Gastroesophageal sphincter (tissue), 4 donors: ENCODE measurements at regions not wholly inside any gene's neighbourhood (a gene's known extent, or its start where the extent isn't known, plus 50 kb on each side); places are given as distances from the start of the nearest gene placed in this dataset.

Source experiments
- ATAC-seq: fragments of 150-250 bp; one replicate; pipeline ENCODE4 v1.9.1; 2016; ENCODE audit warnings: mild to moderate bottlenecking, moderate library complexity
- H3K27ac ChIP-seq, 4 donors: fragments of 200-600 bp; sonication (generic) in 3 of 4; 1 replicate in 3 of 4; 2 replicates in 1 of 4; pipeline ENCODE4 v1.5.1; 2016 to 2019
- H3K27me3 ChIP-seq: fragments of 200-600 bp; sonication (generic); one replicate; pipeline ENCODE4 v1.5.1; 2019
- H3K36me3 ChIP-seq, 2 donors: fragments of 200-600 bp; sonication (generic); one replicate each; pipeline ENCODE4 v1.5.1; 2019; ENCODE audit warnings: control low read depth in 1 of 2
- H3K4me1 ChIP-seq, 3 donors: fragments of 200-600 bp; sonication (generic); 1 replicate in 2 of 3; 2 replicates in 1 of 3; pipeline ENCODE4 v1.5.1; 2016 to 2019; ENCODE audit warnings: control low read depth in 2 of 3
- H3K4me3 ChIP-seq, 2 donors: fragments of 200-600 bp; sonication (generic); one replicate each; pipeline ENCODE4 v1.5.1; 2019; ENCODE audit warnings: mild to moderate bottlenecking in 1 of 2, moderate library complexity in 1 of 2
- H3K9me3 ChIP-seq, 3 donors: fragments of 200-600 bp; sonication (generic); one replicate each; pipeline ENCODE4 v1.5.1; 2017 to 2019; ENCODE audit warnings: control low read depth in 2 of 3
- EP300 ChIP-seq: sonication (generic); formaldehyde crosslinking; IDR thresholded peaks from one replicate; pipeline ENCODE4 v1.6.1; 2017; ENCODE audit warnings: antibody characterized with exemption, mild to moderate bottlenecking
- POLR2A ChIP-seq, 2 donors: fragments of 450-650 bp; IDR thresholded peaks; one replicate each; pipeline ENCODE4 v1.6.1; 2017; ENCODE audit warnings: antibody characterized with exemption in 2 of 2, mild to moderate bottlenecking in 2 of 2, moderate library complexity in 1 of 2
- POLR2AphosphoS5 ChIP-seq: sonication (generic); formaldehyde crosslinking; IDR thresholded peaks from one replicate; pipeline ENCODE4 v1.6.1; 2017; ENCODE audit warnings: antibody characterized with exemption
- WGBS, 2 donors: methylation state at CpG; one replicate each; pipeline ENCODE4 v1.1.5; 2018; ENCODE audit warnings: low coverage in 1 of 2; 5-methylcytosine and 5-hydroxymethylcytosine counted together
- TF ChIP-seq, protein P1 (sequence below), 4 experiments: fragments of 200-600 bp in 2 of 4; fragments of 450-650 bp in 2 of 4; sonication (generic) in 1 of 4; IDR thresholded peaks; one replicate each; pipeline ENCODE4 v1.5.1; 2017 to 2019; ENCODE audit warnings: antibody characterized with exemption in 4 of 4, mild to moderate bottlenecking in 2 of 4, moderate library complexity in 2 of 4

DNA sequence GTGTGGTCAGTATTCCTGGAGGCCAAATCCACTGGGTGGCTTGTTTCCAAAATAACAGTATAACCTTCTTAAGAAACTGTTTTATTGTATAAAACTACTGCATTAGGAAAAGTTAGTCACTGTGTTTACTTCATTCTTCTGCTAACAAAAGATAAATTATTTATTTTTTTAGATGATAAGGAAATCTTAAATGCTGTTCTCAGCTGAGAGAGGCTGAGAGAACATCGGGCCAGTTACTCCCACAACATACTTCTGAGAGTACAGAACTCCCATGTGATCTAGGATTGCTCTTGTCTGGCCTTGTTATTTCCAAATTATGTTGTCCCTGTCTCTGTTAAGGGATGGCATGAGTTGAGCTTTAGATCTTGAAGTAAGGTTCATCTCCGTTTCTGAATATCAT lies 96.7 kb upstream of the CXADR start:
- TF ChIP-seq, protein P1, sequence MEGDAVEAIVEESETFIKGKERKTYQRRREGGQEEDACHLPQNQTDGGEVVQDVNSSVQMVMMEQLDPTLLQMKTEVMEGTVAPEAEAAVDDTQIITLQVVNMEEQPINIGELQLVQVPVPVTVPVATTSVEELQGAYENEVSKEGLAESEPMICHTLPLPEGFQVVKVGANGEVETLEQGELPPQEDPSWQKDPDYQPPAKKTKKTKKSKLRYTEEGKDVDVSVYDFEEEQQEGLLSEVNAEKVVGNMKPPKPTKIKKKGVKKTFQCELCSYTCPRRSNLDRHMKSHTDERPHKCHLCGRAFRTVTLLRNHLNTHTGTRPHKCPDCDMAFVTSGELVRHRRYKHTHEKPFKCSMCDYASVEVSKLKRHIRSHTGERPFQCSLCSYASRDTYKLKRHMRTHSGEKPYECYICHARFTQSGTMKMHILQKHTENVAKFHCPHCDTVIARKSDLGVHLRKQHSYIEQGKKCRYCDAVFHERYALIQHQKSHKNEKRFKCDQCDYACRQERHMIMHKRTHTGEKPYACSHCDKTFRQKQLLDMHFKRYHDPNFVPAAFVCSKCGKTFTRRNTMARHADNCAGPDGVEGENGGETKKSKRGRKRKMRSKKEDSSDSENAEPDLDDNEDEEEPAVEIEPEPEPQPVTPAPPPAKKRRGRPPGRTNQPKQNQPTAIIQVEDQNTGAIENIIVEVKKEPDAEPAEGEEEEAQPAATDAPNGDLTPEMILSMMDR (IDR thresholded peaks at IDR 0.05), result no peak
- TF ChIP-seq EP300 (no peak), POLR2AphosphoS5 (no peak), POLR2A (IDR thresholded peaks at IDR 0.05) (no peak)
- no peak overlapping the region for H3K27ac ChIP-seq
- no peaks in the 10 kb centered on the region for H3K27me3 ChIP-seq
- ATAC-seq, result no peak
- WGBS, 2 donors, result 47 to 57% methylated on average over 1 to 2 of the region's 2 CpGs
- H3K4me1 ChIP-seq, result no peaks in the 10 kb centered on the region
- H3K36me3 ChIP-seq, result no peaks in the 10 kb centered on the region
- H3K9me3 ChIP-seq, result no peaks in the 10 kb centered on the region
- H3K4me3 ChIP-seq, result no peak overlapping the region

DNA sequence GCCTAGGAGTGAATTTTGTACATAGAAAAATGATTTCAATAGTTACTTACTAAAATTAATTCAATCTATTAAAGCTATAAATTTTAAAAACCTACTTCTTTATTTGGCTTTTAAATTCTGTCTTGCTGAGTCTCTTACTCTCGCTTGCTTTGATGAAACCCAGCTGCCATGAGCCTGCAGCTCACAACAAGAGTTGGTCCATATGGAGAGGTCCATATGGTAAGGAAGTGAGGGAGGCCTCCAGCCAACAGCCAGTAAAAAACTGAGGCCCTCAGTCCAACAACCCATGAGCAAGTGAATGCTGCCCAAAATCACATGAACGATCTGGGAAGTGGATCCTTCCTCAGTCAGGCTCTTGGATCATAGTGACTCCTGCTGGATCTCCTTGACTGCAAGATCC lies 89.9 kb upstream of the CXADR start:
- H3K4me1 ChIP-seq, result no peaks in the 10 kb centered on the region
- no peaks in the 10 kb centered on the region for H3K36me3 ChIP-seq
- no peak overlapping the region for H3K27ac ChIP-seq
- TF ChIP-seq, protein P1 (IDR thresholded peaks at IDR 0.05), result no peak
- TF ChIP-seq EP300 (no peak), POLR2AphosphoS5 (no peak), POLR2A (IDR thresholded peaks at IDR 0.05) (no peak)
- no peaks in the 10 kb centered on the region for H3K9me3 ChIP-seq
- 0 to 49% methylated on average over 1 to 2 of the region's 2 CpGs for WGBS, 2 donors
- H3K27me3 ChIP-seq, result no peaks in the 10 kb centered on the region
- H3K4me3 ChIP-seq, result no peak overlapping the region
- no peak for ATAC-seq

DNA sequence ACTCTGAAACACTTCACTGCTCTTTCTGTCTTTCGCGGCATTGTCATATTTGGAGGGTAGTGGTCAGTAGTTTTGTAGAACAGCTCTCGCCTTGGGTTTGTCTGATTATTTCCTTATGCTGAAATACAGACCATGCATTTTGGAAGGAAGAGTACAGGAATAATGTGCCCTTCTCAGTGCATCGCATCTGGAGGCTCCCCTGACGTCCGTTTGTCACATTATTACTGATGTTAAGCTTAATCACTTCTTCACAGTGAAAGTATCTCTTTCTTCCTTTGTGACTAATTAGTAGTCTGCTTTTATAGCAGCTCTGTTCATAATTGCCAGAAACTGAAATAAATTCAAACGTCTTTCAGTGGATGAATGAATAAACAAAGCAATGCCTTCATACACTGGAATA lies 85.7 kb upstream of the CXADR start:
- Histone ChIP-seq H3K9me3 (no peaks in the 10 kb centered on the region), H3K36me3 (no peaks in the 10 kb centered on the region), H3K4me1 (no peaks in the 10 kb centered on the region), H3K27me3 (no peaks in the 10 kb centered on the region), H3K27ac (no peak overlapping the region), H3K4me3 (no peak overlapping the region)
- no peak for ATAC-seq
- WGBS, 2 donors, result 65 to 73% methylated on average over 7 of the region's 7 CpGs
- TF ChIP-seq, protein P1 (IDR thresholded peaks at IDR 0.05), result no peak
- TF ChIP-seq EP300, result no peak
- no peak for TF ChIP-seq POLR2AphosphoS5
- TF ChIP-seq POLR2A (IDR thresholded peaks at IDR 0.05), result no peak

DNA sequence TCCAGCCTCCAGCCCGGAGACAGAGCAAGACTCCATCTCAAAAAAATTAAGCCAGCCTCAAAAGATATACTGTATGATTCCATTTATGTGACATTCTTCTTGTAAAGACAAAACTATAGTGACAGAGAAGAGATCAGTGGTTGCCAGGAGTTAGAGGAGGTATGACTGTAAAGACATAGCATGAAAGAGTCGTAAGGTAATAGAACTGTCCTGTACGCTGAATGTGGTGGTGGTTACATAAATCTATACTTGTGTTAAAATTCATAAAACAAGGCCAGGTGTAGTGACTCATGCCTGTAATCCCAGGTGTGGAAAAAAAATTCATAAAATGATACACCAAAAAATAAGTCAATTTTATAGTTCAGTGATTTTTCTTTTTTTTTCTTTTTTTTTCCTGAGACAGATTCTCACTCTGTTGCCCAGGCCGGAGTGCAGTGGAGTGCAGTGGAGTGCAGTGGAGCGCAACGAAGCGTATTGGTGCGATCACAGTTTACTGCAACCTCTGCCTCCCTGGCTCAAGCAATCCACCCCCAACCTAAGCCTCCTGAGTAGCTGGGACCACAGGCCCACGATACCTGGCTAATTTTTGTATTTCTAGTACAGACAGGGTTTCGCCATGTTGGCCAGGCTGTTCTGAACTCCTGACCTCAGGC lies 84.9 kb upstream of the CXADR start:
- H3K27ac ChIP-seq, result no peak overlapping the region
- no peaks in the 10 kb centered on the region for H3K9me3 ChIP-seq
- no peak for TF ChIP-seq EP300
- no peak for ATAC-seq
- no peaks in the 10 kb centered on the region for H3K4me1 ChIP-seq
- WGBS, 2 donors, result 80 to 91% methylated on average over 7 to 10 of the region's 10 CpGs
- no peaks in the 10 kb centered on the region for H3K27me3 ChIP-seq
- no peak overlapping the region for H3K4me3 ChIP-seq
- H3K36me3 ChIP-seq, result no peaks in the 10 kb centered on the region

DNA sequence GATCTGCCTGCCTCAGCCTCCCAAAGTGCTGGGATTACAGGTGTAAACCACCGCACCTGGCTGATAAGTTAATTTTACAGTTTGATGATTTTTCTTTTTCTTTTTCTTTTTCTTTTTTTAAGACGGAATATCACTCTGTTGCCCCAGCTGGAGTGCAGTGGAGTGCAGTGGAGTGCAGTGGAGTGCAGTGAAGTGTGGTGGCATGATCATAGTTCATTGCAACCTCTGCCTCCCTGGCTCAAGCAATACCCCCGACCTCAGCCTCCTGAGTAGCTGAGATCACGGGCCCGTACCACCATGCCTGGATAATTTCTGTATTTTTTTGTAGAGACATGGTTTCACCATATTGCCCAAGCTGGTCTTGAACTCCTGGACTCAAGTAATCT lies 84.4 kb upstream of the CXADR start:
- no peaks in the 10 kb centered on the region for H3K27me3 ChIP-seq
- 88 to 98% methylated on average over 4 of the region's 5 CpGs for WGBS, 2 donors
- H3K27ac ChIP-seq, result no peak overlapping the region
- no peaks in the 10 kb centered on the region for H3K9me3 ChIP-seq
- no peak overlapping the region for H3K4me3 ChIP-seq
- no peaks in the 10 kb centered on the region for H3K36me3 ChIP-seq
- no peaks in the 10 kb centered on the region for H3K4me1 ChIP-seq
- no peak for TF ChIP-seq EP300
- ATAC-seq, result no peak

DNA sequence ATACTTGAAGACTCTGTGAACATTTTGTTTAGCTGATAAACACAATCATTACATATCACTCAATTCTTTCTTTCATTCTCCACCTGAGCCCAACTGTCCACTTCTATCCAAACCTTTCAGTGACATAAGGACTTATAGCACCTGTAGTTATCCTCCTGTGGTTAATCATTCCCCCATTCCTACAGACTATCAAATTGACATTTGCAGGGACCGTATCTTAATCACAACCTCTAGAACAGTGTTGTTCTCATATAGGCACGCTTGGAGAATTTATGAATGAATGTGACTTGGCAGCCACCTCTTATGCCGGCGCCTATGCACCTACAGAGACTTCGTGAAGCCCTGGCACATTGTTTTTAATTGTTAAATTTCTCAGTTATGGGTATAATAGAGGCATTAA lies 83.9 kb upstream of the CXADR start:
- Histone ChIP-seq H3K27me3 (no peaks in the 10 kb centered on the region), H3K27ac (no peak overlapping the region), H3K4me1 (no peaks in the 10 kb centered on the region), H3K9me3 (no peaks in the 10 kb centered on the region), H3K4me3 (no peak overlapping the region), H3K36me3 (no peaks in the 10 kb centered on the region)
- no peak for ATAC-seq
- TF ChIP-seq, protein P1 (IDR thresholded peaks at IDR 0.05), result no peak
- TF ChIP-seq POLR2A (IDR thresholded peaks at IDR 0.05) (no peak), EP300 (no peak), POLR2AphosphoS5 (no peak)
- 87 to 93% methylated on average over 5 of the region's 5 CpGs for WGBS, 2 donors
